Activated CD4-positive, alpha-beta T cell treated with anti-CD3 and anti-CD28 coated beads, Interleukin-10, Interleukin-2, amounts not matched to agents 100 ng/mL and 50 ng/mL, durations not matched to agents 16 hours and 8 hours (primary cell): ENCODE measurements at regions not wholly inside any gene's neighbourhood (a gene's known extent, or its start where the extent isn't known, plus 50 kb on each side); places are given as distances from the start of the nearest gene placed in this dataset.
"Not testable (repeated sequence)": the region's sequence is repeated elsewhere in the genome, so short reads cannot be mapped to it uniquely, and the experiment has no call there.

Experiments
- DNase-seq: peaks from one replicate; pipeline ENCODE4 v3.0.0-alpha.2; 2020

- no peak for DNase-seq
These were observed 64.2 kb downstream of the DACT2 start for GRCh38 chr6:168255283-168255881.

DNA sequence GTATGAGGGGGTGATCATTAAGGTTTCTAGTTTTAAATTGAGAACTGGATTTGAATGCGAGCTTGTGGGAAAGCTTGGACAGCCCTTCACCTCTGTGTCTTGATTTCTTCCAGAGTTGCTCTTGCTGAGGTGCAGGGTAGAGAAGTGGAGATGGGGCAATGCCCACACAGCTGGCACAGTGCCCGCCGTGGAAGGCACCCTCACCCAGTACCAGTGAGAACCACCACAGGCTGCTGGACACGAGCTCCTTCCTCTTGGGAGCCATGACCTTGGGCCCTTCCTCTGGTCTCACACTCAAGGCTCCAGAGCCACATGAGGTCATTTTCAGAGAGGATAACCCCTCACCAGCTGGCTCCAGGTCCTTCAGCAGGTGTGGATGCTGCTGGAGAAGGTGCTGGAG is 67.3 kb downstream of the DACT2 start:
- DNase-seq, result no peak

- no peak for DNase-seq
These were observed 69.3 kb downstream of the DACT2 start for GRCh38 chr6:168250250-168250649.

GRCh38 chr6:168249746-168250145 is 69.8 kb downstream of the DACT2 start:
- no peak for DNase-seq

DNA sequence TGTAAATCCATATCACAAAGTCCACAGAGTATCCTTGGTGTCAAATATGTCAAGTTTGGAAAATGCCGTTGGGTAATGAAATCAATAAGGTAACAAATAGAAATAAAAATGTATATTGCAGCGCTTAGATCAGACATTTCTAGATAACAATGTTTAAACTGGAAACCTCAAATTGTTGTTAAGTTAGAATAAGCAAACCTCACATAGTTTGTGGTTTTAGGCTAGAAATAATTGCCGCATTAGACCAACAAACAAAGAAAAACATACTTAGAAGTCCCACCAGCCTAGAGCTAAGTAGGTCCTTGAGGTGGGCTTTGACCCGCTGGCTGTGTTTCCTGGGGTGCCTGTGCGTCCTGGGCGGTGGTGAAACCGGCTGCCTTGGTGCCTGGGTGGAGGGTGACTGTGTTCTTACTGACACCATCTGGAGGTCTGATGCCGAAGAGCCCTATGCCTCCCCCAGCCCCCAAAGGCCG is 71.4 kb downstream of the DACT2 start:
- no peak for DNase-seq

DNA sequence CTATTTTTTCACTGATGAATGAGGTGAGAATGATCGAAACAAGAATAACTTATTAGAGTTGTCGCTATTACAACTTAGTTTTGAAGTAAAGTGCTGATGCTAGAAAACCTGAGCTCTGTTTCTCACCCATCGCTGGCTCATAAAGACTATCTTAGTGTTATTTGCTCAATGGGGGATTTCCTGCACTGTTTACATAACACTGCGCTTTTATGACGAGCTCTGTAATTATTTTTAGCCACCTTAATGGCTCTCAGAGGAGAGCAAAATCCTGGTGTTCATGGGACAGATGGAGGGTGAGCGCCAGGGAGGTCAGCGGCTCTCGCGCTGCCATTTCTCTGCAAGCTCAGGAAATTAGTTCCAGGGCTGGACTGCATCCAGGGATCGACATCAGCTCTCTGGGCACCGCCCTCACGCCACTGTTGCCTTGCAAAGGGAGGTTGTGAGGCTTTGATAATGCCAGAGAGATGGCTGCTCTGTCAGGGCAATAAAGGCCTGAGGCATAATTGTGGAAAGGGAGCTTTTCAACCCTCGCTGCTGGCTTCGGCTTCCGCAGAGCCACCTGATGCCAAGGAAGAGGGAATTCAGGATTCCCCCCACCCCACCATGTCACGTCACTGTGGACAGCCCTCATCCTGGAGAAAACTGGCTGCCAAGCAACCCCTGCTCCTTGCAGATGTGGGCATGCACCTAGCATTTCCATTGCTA is 72.0 kb downstream of the DACT2 start:
- DNase-seq, result no peak

GRCh38 chr6:168244961-168245551 is 74.5 kb downstream of the DACT2 start:
- no peak for DNase-seq

DNA sequence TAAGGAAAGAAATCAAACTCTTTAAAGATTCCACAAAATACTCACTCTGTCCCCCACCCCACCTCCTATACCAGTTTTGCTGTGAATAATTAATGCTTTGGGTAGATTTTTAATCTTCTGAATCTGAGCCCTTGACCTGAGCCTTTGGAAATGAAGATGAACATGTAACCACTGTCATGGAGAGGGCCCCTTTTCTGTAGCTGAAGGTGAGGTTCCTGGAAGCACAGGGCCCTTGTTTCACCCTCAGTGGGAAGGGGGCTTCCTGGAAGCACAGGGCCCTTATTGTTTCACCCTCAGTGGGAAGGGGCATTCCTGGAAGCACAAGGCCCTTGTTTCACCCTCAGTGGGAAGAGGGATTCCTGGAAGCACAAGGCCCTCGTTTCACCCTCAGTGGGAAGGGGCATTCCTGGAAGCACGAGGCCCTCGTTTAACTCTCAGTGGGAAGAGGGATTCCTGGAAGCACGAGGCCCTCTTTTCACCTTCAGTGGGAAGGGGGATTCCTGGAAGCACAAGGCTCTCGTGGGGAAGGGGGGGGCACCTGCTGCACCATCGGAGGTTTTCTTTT is 75.7 kb downstream of the DACT2 start:
- DNase-seq, result peak; percentile 18

GRCh38 chr6:168242940-168243225 is 76.7 kb downstream of the DACT2 start:
- DNase-seq, result no peak

DNA sequence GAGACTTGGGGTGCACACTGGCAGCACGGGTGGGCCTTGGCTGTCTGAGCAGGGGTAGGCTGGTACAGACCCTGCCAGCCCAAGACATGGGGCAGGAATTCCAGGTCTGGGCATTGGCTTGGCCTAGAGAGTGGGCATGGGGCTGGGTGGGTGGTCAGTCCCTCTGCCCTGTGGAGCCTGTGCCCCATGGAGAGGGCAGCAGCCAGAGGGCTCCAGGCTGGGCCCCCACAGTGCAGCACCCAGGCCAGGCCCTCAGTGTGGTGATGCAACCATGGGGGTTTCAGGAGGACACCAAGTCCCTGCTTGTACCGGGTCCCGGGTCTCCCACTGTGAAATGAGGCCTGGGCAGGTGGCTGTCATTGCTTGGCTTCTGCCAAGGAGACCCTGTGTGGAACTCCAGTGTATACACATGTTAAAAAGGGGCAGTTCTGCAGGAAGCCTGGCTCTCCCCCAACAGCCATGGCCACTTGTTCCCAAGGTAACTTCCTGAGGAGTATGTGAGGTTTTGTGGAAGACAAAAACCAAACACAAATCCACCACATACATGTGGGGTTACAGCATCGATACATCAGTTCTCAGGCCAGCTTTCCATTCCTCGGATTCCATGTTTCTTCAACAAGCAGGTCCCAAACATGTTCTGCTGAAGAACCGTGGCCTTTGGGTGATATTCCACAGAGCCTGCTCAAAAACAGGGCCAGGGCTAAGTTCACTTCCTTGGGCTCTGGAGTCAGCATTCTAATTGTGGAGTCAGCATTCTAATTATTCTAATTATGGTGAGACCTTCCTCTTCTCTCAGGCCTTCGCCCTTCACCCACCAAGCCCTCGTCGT is 77.3 kb downstream of the DACT2 start:
- DNase-seq, result no peak

GRCh38 chr6:168240160-168240559 is 79.4 kb downstream of the DACT2 start:
- DNase-seq, result no peak

DNA sequence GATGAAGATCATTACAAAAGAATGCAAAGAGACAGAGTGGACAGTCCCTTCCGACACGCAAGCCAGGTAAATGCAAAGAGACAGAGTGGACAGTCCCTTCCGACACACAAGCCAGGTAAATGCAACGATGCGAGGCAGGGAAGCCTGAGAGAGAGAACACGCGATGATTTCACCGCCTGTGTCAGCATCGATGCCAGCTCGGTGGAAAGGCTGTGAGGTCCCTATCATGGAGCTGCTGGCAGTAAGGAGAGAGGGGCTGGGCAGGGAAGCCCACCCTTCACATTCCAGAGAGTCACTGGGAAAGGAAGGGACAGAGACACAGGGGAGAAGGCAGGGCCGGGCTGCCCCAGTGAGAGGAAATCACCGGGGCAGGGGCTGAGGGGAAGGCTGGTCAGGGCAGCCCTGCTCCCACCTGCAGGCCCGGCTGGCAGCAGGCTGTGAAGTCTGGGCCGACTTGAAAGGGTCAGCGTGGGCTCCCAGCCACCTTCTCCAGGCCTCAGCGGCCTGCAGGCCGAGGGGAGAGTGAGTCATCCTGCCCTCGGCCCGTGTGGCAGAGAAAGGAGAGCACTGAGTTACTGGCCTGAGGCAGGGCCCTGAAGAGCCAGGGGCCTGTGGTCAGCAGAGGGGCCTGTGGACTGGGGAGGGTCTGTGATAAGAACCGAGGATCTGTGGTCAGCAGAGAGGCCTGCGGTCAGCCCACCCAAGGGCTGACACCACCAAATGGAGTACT is 80.4 kb downstream of the DACT2 start:
- DNase-seq, result no peak

- DNase-seq, result peak; percentile 39
These were observed 81.2 kb downstream of the DACT2 start for GRCh38 chr6:168238159-168238909.

- DNase-seq, result not testable (repeated sequence)
These were observed 85.7 kb downstream of the DACT2 start for GRCh38 chr6:168233875-168234213.

GRCh38 chr6:168232989-168233874 is 86.3 kb downstream of the DACT2 start:
- no peak for DNase-seq

GRCh38 chr6:168232528-168232927 is 87.0 kb downstream of the DACT2 start:
- no peak for DNase-seq

GRCh38 chr6:168232062-168232461 is 87.5 kb downstream of the DACT2 start:
- DNase-seq, result no peak

DNA sequence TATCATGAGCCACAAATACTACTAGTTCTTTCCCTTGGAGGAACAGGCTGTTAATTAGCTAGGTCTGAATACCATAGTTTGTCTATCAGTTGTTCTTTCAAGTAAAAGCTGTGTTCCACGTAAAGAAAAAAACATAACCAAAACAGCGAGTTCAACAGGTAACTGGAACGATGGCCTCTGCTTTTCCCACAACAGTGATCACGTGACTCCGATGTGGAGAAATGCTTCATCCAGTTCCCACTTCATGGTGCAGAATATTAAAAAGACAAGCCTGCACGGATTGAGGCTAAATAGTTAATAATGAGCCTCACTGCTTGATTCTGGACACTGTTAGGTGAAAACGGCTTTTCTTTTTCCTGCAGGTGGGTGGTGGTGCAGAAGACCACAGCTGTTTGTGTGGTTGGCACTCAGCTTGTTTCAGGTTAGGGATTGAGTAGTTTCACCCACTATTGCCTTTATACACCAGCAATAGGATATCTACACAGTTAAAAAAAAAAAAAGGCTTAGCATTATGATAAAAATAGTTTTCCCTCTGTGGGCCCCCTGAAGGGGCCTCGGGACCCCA is 88.1 kb downstream of the DACT2 start:
- DNase-seq, result no peak

DNA sequence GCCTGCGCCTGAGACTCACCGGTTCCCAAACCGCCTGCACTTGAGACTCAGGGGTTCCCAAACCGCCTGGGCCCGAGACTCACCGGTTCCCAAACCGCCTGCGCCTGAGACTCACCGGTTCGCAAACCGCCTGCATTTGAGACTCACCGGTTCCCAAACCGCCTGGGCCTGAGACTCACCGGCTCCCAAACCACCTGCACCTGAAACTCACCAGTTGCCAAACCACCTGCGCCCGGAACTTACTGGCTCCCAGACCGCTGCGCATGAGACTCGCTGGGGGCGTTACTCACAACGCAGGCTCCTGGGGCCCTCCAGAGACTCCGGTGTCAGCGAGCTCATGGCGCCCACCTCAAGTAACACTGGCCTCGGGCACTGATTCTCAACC is 90.2 kb downstream of the DACT2 start:
- DNase-seq, result no peak

- DNase-seq, result no peak
These were observed 90.8 kb downstream of the DACT2 start for GRCh38 chr6:168228676-168229367.
